ENCODE measurements at regions not wholly inside any gene's neighbourhood (a gene's known extent, or its start where the extent isn't known, plus 50 kb on each side); places are given as distances from the start of the nearest gene placed in this dataset.

DNA sequence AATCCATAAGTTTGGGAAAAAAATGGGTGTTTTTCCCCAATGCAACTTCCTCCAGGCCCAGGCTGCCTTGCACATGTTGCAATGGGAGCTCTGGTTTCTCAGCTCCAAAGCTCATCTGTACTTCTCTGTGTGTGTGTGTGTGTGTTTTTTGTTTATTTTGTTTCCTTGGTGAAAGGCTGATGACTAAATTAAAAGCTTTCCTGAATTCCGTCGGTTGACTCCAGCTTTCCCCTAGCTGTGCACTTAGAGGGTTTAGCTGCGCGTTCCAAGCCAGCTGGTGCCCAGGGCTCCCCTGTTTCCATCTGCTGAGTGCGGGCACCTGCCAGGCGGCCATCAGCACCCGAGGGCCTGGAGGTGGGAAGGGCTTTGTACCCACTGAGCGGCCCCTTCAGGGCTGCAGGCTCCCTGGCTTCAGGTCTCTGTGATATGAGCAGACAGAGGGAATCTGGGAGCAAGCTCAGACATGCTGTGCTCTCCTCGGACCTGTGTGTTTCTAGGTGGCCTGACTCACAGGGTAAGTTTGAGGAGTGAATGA, 129.1 kb upstream of the SOX1 start:
- ChIA-PET CTCF (no interaction called here), POLR2A (no interaction called here)
- Mint-ChIP-seq H3K9me3 (no peaks in the 10 kb centered on the region), H3K27ac (no peak overlapping the region), H3K36me3 (no peaks in the 10 kb centered on the region), H3K27me3 (peaks cover 15% of the 10 kb centered on the region), H3K4me1 (ENCODE audit: low read depth) (no peaks in the 10 kb centered on the region), H3K4me3 (no peak overlapping the region)
- intact Hi-C loops (cut with micrococcal nuclease) = no loop called here
- no peak for DNase-seq

DNA sequence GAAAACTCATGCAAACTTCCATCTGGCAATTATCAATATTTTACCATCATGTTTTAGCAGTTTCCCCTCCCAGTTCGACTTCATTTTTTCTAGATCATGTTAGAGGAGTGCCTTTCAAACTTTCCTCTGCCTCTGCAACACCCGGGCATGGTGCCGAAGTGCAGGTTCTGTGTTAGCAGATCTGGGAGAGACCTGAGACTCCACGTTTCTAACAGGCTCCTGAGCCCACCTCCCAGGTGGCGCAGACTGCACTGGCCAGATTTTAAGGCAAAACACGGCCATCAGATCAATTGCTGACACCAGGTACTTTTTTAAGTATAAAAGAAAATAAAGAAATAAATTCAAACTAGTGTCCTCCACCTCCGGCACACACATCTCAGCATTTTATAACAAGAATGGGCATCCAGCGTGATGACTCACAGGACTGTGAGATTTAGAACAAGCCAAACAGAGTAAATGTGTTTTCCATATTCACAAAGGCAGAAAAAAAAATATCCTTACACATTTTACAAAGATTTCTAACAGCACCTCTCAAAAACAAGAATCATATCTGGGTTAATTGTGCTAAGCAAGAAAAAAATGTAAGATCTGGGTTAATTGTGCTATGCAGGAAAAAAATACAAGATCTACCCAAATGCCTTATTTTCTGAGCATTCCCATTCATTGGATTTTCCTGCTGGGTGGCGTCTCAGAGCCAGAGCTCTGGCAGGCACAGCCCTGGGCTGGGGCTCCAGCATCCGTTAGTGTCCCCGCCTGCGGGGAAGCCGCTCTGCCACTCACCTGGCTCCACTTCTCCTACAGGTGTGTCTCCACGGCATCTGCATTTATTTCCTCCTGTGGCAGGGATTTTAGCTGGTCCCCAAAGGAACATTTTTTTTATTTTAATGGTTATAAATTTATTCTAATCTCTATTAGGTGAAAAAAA, 127.9 kb upstream of the SOX1 start:
- Mint-ChIP-seq H3K4me3 (no peak overlapping the region), H3K9me3 (no peaks in the 10 kb centered on the region), H3K27ac (no peak overlapping the region), H3K4me1 (ENCODE audit: low read depth) (no peaks in the 10 kb centered on the region), H3K27me3 (peaks cover 15% of the 10 kb centered on the region), H3K36me3 (no peaks in the 10 kb centered on the region)
- POLR2A ChIA-PET = no interaction called here
- intact Hi-C loops (cut with micrococcal nuclease) = no loop called here
- DNase-seq = no peak
- CTCF ChIA-PET = no interaction called here

DNA sequence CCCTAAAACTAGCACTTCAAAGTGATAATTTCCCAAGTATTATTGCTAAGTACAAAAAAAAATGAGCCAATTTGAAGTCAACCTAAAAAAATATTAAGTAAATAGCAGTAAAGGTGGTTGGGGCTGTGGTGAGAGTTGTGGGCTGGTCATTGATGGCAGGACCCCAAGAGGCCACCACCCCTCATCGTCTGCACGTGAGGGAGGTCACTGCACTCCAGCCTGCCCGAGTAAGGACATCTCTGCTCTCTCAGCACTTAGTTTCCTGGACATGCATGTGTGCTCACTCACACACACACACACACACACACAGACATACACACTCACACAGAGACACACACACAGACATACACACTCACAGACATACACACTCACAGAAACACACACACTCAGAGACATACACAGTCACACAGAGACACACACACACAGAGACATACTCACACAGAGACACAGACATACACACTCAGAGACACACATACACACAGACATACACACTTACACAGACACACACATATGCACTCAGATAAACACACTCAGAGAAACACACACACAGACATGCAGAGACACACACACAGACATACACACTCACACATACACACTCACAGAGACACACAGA, 127.2 kb upstream of the SOX1 start:
- Mint-ChIP-seq H3K4me3 (no peak overlapping the region), H3K27ac (no peak overlapping the region), H3K27me3 (peaks cover 15% of the 10 kb centered on the region), H3K9me3 (no peaks in the 10 kb centered on the region), H3K4me1 (ENCODE audit: low read depth) (no peaks in the 10 kb centered on the region), H3K36me3 (no peaks in the 10 kb centered on the region)
- CTCF ChIA-PET = no interaction called here
- POLR2A ChIA-PET = no interaction called here
- DNase-seq = no peak
- intact Hi-C loops (cut with micrococcal nuclease) = no loop called here

DNA sequence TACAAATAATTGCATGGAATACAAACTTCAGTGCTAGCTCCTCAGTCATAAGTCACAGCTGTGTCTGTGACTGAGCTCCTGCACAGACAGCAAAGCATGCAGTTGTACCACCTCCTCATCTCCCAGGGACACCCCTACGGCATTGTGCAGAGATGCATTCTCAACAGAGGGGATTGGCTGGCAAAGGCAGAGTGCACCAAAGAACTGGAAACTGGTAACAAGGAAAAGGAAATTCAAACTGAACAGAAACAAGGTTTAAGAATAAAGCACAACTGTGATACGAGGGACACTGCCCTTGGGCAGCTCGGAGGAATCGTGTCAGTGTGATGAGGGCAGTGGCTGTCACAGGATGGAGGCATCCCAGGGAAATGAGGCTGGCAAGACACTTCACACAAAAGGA, 126.1 kb upstream of the SOX1 start:
- peaks cover 18% of the 10 kb centered on the region for H3K27me3 Mint-ChIP-seq
- POLR2A ChIA-PET = no interaction called here
- no peaks in the 10 kb centered on the region for H3K4me1 Mint-ChIP-seq (ENCODE audit: low read depth)
- H3K9me3 Mint-ChIP-seq = no peaks in the 10 kb centered on the region
- no peak overlapping the region for H3K4me3 Mint-ChIP-seq
- H3K27ac Mint-ChIP-seq = no peak overlapping the region
- intact Hi-C loops (cut with micrococcal nuclease) = no loop called here
- no peaks in the 10 kb centered on the region for H3K36me3 Mint-ChIP-seq
- CTCF ChIA-PET = no interaction called here
- DNase-seq = no peak

DNA sequence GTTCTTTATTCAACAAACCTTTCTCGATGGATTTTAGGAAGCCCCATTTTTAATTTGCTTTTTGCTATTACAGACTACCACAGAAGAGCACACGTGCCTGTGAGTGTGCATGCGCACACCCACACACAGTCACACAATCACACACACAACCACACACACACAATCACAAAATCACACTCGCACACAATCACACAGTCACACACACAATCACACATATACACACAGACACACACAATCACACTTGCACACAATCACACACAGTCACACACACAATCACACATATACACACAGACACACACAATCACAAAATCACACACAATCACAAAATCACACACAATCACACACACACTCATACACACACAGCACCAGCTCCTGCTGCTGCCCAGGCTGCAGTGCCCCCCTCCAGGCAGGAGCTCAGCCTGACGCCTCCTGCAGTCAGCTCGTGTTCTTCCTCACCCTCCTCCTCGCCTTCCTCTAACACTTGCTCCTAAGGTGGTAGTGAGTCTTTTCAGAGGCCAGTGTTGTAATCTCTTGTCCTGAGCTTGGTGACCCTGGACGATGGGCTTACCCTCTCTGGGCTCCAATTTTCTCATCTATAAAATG, 125.0 kb upstream of the SOX1 start:
- H3K27me3 Mint-ChIP-seq = peaks cover 19% of the 10 kb centered on the region
- no peaks in the 10 kb centered on the region for H3K36me3 Mint-ChIP-seq
- ChIA-PET POLR2A (no interaction called here), CTCF (no interaction called here)
- H3K4me1 Mint-ChIP-seq (ENCODE audit: low read depth) = no peaks in the 10 kb centered on the region
- H3K4me3 Mint-ChIP-seq = no peak overlapping the region
- DNase-seq = no peak
- H3K27ac Mint-ChIP-seq = no peak overlapping the region
- intact Hi-C loops (cut with micrococcal nuclease) = no loop called here
- H3K9me3 Mint-ChIP-seq = no peaks in the 10 kb centered on the region

DNA sequence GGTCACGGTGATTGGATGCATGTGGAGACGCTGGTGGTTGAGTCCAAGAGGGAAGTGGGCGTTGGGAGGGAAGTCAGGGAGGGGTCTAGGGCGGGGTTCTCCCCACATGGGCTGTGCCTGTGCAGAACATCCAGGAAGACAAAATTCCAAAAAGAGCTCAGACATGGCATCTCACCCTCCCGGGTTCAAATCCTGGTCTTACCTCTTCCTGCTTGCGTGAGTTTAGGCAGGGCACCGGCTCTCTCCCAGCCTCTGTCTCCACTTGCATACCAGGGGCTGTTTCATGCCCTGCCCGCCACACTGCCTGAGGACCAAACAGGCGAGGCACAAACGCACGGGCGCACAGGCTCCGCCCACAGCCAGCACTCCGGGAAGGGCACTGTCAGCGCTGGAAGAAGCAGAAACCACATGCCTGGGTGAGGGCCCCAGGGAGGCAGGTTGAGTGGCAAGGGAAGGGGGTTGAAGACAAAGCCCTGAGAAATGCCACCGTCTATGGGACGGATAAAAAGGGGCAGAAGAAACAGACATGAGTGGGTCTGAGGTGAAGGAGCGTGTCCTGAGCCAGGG, 123.6 kb upstream of the SOX1 start:
- no peaks in the 10 kb centered on the region for H3K36me3 Mint-ChIP-seq
- H3K27ac Mint-ChIP-seq = no peak overlapping the region
- H3K4me3 Mint-ChIP-seq = no peak overlapping the region
- H3K4me1 Mint-ChIP-seq (ENCODE audit: low read depth) = no peaks in the 10 kb centered on the region
- no peaks in the 10 kb centered on the region for H3K9me3 Mint-ChIP-seq
- intact Hi-C loops (cut with micrococcal nuclease) = no loop called here
- peaks cover 13% of the 10 kb centered on the region for H3K27me3 Mint-ChIP-seq
- ChIA-PET CTCF (no interaction called here), POLR2A (no interaction called here)
- no peak for DNase-seq

DNA sequence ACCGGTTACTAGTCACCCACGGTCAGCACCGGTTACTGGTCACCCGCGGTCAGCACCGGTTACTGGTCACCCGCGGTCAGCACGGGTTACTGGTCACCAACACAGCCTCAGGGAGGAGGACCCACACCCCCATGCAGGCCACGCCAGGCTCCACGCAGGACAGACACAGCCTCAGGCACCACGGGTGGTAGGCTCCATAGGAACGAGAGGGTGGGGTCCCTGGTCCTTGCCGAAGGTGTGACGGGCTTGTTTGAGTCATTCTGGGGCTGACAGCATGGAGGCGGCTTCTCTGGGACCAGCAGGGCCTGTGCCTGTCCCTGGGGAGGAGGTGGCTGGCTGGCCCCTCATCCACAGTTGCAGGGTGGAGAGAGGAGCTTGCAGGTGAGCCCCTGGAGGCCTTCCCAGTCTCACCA, 122.8 kb upstream of the SOX1 start:
- intact Hi-C loops (cut with micrococcal nuclease) = no loop called here
- Mint-ChIP-seq H3K4me3 (no peak overlapping the region), H3K27me3 (peaks cover 12% of the 10 kb centered on the region), H3K27ac (no peak overlapping the region), H3K9me3 (no peaks in the 10 kb centered on the region), H3K36me3 (no peaks in the 10 kb centered on the region), H3K4me1 (ENCODE audit: low read depth) (no peaks in the 10 kb centered on the region)
- POLR2A ChIA-PET = no interaction called here
- no peak for DNase-seq
- CTCF ChIA-PET = no interaction called here

DNA sequence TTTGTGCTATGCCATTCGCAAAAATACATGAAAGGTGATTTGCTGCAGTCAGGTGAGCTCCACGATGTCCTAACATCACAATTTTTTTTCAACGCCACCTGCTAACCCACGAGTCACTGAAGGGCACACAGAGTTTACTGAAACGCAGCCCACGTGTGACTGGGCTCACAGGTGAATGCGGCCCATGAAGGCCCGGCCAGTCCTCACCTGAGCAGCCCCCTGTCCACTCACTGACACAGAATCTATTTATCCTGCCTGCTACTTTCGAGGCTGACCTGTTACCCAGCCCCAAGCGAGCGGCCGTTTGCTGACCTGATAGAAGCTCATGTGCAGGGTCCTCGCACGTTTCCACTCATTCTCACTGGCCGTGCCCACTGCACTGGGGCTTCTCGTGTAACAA, 121.9 kb upstream of the SOX1 start:
- Mint-ChIP-seq H3K4me3 (no peak overlapping the region), H3K27ac (no peak overlapping the region), H3K27me3 (peaks cover 8% of the 10 kb centered on the region)

DNA sequence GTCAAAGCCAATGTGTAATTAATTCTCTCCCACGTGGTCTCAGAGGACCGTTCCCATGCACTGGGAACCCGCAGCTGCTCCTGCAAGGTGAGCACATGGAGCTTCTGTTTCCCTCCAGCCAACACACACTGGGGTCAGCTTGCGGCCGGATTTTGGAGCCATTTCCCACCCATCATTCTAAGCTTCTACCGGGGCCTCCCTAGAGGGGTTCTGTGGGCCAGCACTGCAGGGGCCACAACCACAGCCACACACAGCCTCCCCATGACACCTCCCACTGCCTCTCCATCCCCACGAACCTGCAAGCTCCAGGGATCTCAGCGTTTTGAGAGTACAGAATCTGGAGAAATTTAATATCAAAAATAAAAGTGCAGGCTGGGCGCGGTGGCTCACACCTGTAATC, 120.7 kb upstream of the SOX1 start:
- no peak for DNase-seq
- Mint-ChIP-seq H3K27me3 (peaks cover 7% of the 10 kb centered on the region), H3K4me1 (ENCODE audit: low read depth) (no peaks in the 10 kb centered on the region), H3K4me3 (no peak overlapping the region), H3K9me3 (peaks cover 4% of the 10 kb centered on the region), H3K36me3 (no peaks in the 10 kb centered on the region), H3K27ac (no peak overlapping the region)
- intact Hi-C loops (cut with micrococcal nuclease) = no loop called here
- ChIA-PET CTCF (no interaction called here), POLR2A (no interaction called here)

More for the DNA sequence above, 121.9 kb upstream of the SOX1 start:
- H3K9me3 Mint-ChIP-seq = no peaks in the 10 kb centered on the region
- intact Hi-C loops (cut with micrococcal nuclease) = no loop called here
- no peaks in the 10 kb centered on the region for H3K36me3 Mint-ChIP-seq
- no peaks in the 10 kb centered on the region for H3K4me1 Mint-ChIP-seq (ENCODE audit: low read depth)
- ChIA-PET POLR2A (no interaction called here), CTCF (no interaction called here)
- DNase-seq = no peak

DNA sequence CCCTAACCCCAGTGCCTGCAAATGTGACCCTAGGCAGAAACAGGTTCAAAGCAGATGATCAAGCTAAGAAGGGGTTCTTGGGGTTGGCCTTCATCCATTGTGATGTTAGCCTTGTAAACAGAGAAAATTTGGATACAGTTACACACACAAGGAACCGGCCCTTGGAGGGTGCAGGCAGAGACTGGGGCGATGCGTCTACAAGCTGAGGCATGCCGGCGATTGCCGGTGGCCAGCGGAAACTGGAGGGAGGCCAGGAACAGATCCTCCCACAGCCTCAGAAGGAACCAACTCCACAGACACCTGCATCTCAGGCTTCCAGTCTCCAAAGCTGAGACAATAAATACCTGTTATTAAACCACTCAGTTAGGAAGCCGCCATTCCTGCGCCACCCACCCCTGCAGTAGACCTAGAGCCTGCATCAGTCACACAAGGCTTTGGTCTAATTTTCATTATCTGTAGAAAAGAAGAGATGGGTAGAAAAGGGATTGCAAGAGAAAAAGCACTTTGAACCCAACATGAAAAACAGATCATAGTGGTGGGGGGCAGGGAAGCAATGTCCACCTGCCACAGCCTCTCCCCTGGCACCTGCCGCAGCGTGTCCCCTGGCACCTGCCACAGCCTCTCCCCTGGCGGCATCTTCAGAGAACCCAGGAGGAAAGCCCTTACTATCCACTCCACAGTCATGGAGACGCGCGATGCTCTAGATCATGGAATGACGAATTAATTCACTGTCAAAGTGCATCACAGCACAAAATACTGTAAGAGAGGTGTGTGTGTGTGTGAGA, 119.7 kb upstream of the SOX1 start:
- no peak for DNase-seq
- Mint-ChIP-seq H3K9me3 (peaks cover 4% of the 10 kb centered on the region), H3K27ac (no peak overlapping the region), H3K4me3 (no peak overlapping the region), H3K27me3 (peaks cover 7% of the 10 kb centered on the region), H3K36me3 (no peaks in the 10 kb centered on the region), H3K4me1 (ENCODE audit: low read depth) (no peaks in the 10 kb centered on the region)
- ChIA-PET CTCF (no interaction called here), POLR2A (no interaction called here)
- intact Hi-C loops (cut with micrococcal nuclease) = no loop called here

DNA sequence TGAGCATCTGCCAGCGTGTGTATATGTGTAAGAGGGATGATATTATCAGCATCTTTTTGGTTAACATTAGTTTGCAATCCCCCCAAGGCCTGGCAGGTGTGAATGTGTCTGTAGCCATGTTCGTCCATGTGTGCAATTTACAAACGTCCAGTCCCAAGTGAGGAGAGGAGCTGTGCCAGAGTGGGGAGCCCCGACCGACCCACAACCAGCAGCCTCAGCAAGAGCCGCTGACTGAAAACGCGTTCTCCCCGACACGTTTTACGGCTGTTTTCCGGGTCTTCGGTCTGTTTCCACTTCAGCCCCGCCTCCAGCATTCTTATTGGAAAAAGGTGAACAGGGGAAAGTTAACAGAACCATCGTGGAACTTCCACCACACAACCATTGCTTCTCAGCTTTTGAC, 119.1 kb upstream of the SOX1 start:
- Mint-ChIP-seq H3K27me3 (peaks cover 7% of the 10 kb centered on the region), H3K36me3 (no peaks in the 10 kb centered on the region), H3K4me1 (ENCODE audit: low read depth) (no peaks in the 10 kb centered on the region), H3K9me3 (peaks cover 4% of the 10 kb centered on the region), H3K27ac (no peak overlapping the region), H3K4me3 (no peak overlapping the region)
- intact Hi-C loops (cut with micrococcal nuclease) = no loop called here
- POLR2A ChIA-PET = no interaction called here
- CTCF ChIA-PET = no interaction called here
- no peak for DNase-seq

DNA sequence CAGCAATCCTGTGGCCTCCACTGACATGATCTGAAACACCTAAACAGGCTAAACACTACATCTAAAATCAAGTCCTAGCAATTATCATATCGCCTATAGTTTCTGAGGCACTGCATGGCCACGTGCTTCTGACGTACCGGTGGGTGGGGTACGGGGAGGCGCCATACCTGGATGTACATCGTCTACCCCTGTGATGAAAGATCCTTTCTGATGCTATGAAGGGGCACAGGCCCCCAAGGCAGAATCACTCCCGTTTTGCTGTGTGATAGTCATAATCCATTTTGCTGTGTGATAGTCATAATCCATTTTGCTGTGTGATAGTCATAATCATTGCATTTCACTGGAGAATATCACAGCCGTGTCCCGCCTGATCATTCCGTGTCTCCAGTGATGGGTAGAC, 118.7 kb upstream of the SOX1 start:
- no peaks in the 10 kb centered on the region for H3K4me1 Mint-ChIP-seq (ENCODE audit: low read depth)
- H3K27ac Mint-ChIP-seq = no peak overlapping the region
- H3K4me3 Mint-ChIP-seq = no peak overlapping the region
- POLR2A ChIA-PET = no interaction called here
- no peak for DNase-seq
- H3K9me3 Mint-ChIP-seq = peaks cover 4% of the 10 kb centered on the region
- H3K36me3 Mint-ChIP-seq = no peaks in the 10 kb centered on the region
- CTCF ChIA-PET = no interaction called here
- intact Hi-C loops (cut with micrococcal nuclease) = no loop called here
- H3K27me3 Mint-ChIP-seq = peaks cover 7% of the 10 kb centered on the region
